Heart right ventricle (tissue), 16 donors: ENCODE measurements at regions not wholly inside any gene's neighbourhood (a gene's known extent, or its start where the extent isn't known, plus 50 kb on each side); places are given as distances from the start of the nearest gene placed in this dataset.

ENCODE experiments used
- ATAC-seq, 8 donors: fragments of 200-7000 bp; cut with Tn5 transposase; one replicate each; pipeline ENCODE4 v1.9.1; 2020; ENCODE audit warnings: mild to moderate bottlenecking in 8 of 8, moderate library complexity in 8 of 8, moderate number of reproducible peaks in 1 of 8
- DNase-seq, 2 donors: peaks; one replicate each; pipeline ENCODE4 v3.0.0-alpha.2; 2020
- H3K27ac ChIP-seq, 10 donors: fragments of 200-600 bp; sonication (generic) in 2 of 10; one replicate each; pipeline versions ENCODE4 v1.5.0 to v1.8.0; 2020 to 2022; ENCODE audit warnings: mild to moderate bottlenecking in 3 of 10
- H3K27me3 ChIP-seq, 7 donors: fragments of 200-600 bp; one replicate each; pipeline ENCODE4 v1.8.0; 2021 to 2022; ENCODE audit warnings: mild to moderate bottlenecking in 2 of 7
- H3K36me3 ChIP-seq, 9 donors: fragments of 200-600 bp; sonication (generic) in 1 of 9; one replicate each; pipeline versions ENCODE4 v1.5.0 to v1.8.0; 2020 to 2022; ENCODE audit warnings: mild to moderate bottlenecking in 2 of 9
- H3K4me1 ChIP-seq, 9 donors: fragments of 200-600 bp; sonication (generic) in 1 of 9; one replicate each; pipeline versions ENCODE4 v1.5.0 to v1.8.0; 2020 to 2022; ENCODE audit warnings: mild to moderate bottlenecking in 4 of 9
- H3K4me3 ChIP-seq, 10 donors: fragments of 200-600 bp; sonication (generic) in 2 of 10; one replicate each; pipeline versions ENCODE4 v1.5.0 to v1.8.0; 2020 to 2022; ENCODE audit warnings: mild to moderate bottlenecking in 7 of 10, moderate library complexity in 2 of 10
- H3K9me3 ChIP-seq, 11 donors: fragments of 200-600 bp in 10 of 11; sonication (generic) in 2 of 11; one replicate each; pipeline versions ENCODE4 v1.5.0 to v1.8.0; 2013 to 2022; ENCODE audit warnings: mild to moderate bottlenecking in 2 of 11, control low read depth in 1 of 11, moderate library complexity in 1 of 11
- WGBS, 2 donors: extraction: QIAGEN DNeasy Blood & Tissue Kit; methylation state at CpG; one replicate each; pipeline ENCODE4 v1.1.7; 2013; ENCODE audit warnings: inconsistent platforms in 1 of 2; 5-methylcytosine and 5-hydroxymethylcytosine counted together
- intact Hi-C, 10 donors: fragments of 100-400 bp; cut with DNase I; formaldehyde crosslinking; loops; one replicate each; pipeline versions ENCODE4 v1.11.1 to v1.14.2; 2022
- TF ChIP-seq, protein P1 (sequence below), 9 donors: fragments of 200-600 bp; sonication (generic) in 2 of 9; IDR thresholded peaks; one replicate each; pipeline versions ENCODE4 v1.5.0 to v1.8.0; 2021 to 2022; ENCODE audit warnings: antibody characterized with exemption in 9 of 9, mild to moderate bottlenecking in 5 of 9, moderate library complexity in 1 of 9
- donor health status: Arrhythmogenic right ventricular cardiomyopathy.
- donor health status: ischemic (EF 13 %, LVEDD 7.1; RV severe dilation, severe dysfunction).
- donor health status: healthy with polysubstance abuse.
- donor health status: DM: no; HTN: yes; CAD: no.
- donor health status: DM: no; HTN: no; CAD: no.
- donor health status: ischemic (EF 25% LVEDD 6.9; RV normal size, moderate dysfunction).
- donor health status: ischemic (EF 25% LVEDD 5.7; RV mildly dilated, moderate dysfunction).
- donor health status: healthy.
- donor health status: DM: yes; HTN: yes; CAD: no.
- donor health status: Ischemic cardiomyopathy.
- donor health status: ischemic (EF 35%, LVEDD 5.7; RV mildly dilated, moderate dysfunction).
- donor health status: nonischemic (EF 11% LVEDD 7.7; RV severe dilation, severe dysfunction).
- donor health status: DM: yes; HTN: yes; CAD: no.
- donor health status: PGD.
- donor health status: ischemic (EF 29% LVEDD 5.4; RV normal size, mild dysfunction).
- donor health status: nonischemic (EF 23%, LVEDD 6.1; RV moderate dilation, normal function).

DNA sequence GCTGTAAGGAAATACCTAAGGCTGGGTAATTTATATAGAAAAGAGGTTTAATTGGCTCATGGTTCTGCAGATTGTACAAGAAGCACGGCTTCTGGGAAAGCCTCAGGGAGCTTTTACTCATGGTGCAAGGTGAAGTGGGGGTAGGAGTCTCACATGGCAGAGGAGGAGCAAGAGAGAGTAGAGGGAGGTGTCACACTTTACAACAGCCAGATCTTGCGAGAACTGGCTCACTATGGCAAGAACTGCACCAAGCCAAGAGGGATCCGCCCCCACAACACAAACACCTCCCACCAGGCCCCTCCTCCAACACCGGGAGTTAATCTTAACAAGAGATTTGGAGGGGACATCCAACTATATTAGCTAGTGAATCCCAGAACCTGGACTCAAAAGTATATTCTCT lies 135.4 kb upstream of the SOD1 start:
- no peaks in the 10 kb centered on the region for H3K9me3 ChIP-seq
- TF ChIP-seq, protein P1, sequence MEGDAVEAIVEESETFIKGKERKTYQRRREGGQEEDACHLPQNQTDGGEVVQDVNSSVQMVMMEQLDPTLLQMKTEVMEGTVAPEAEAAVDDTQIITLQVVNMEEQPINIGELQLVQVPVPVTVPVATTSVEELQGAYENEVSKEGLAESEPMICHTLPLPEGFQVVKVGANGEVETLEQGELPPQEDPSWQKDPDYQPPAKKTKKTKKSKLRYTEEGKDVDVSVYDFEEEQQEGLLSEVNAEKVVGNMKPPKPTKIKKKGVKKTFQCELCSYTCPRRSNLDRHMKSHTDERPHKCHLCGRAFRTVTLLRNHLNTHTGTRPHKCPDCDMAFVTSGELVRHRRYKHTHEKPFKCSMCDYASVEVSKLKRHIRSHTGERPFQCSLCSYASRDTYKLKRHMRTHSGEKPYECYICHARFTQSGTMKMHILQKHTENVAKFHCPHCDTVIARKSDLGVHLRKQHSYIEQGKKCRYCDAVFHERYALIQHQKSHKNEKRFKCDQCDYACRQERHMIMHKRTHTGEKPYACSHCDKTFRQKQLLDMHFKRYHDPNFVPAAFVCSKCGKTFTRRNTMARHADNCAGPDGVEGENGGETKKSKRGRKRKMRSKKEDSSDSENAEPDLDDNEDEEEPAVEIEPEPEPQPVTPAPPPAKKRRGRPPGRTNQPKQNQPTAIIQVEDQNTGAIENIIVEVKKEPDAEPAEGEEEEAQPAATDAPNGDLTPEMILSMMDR (IDR thresholded peaks at IDR 0.05) = no peak
- DNase-seq (no peak), ATAC-seq (no peak)
- no peak overlapping the region for H3K27ac ChIP-seq
- intact Hi-C loops = no loop called here
- H3K27me3 ChIP-seq = no peaks in the 10 kb centered on the region
- H3K4me3 ChIP-seq = no peak overlapping the region
- no peaks in the 10 kb centered on the region for H3K4me1 ChIP-seq
- 63 to 64% methylated on average over 4 of the region's 4 CpGs for WGBS, 2 donors
- no peaks in the 10 kb centered on the region for H3K36me3 ChIP-seq

GRCh38 chr21:31521515-31521914 lies 138.0 kb upstream of the SOD1 start:
- Histone ChIP-seq H3K27ac (no peak overlapping the region), H3K4me3 (no peak overlapping the region), H3K4me1 (no peaks in the 10 kb centered on the region), H3K27me3 (no peaks in the 10 kb centered on the region), H3K9me3 (no peaks in the 10 kb centered on the region), H3K36me3 (no peaks in the 10 kb centered on the region)
- 90 to 93% methylated on average over 3 of the region's 3 CpGs for WGBS, 2 donors
- DNase-seq (no peak), ATAC-seq (no peak)
- TF ChIP-seq, protein P1 (IDR thresholded peaks at IDR 0.05) = no peak
- intact Hi-C loops = no loop called here

DNA sequence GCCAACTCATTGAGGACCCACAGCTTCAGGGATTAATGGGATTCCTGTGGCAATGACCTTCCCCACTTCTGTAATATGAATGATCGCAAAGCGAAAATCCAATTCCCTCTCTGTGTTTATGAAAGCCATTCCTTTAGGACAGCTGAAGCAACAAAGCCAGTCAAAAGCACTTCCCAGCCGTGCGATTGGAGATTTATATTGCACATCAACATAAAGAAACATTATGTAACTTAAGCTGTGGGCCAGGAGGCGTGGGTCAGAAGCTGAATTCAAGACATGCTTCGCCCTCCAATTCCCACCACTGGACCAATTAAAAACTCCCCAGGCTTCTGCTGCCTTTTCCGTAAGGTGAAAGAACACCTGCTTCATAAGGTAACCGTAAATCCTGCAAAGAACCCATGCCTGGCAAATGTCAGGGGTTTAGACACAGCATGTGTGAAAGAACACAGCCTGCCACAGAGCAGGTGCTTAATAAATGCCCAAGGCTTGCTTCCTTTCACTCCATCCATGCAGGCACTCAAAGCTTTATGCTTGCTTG lies 138.9 kb upstream of the SOD1 start:
- intact Hi-C loops = no loop called here
- 82% methylated on average over 8 of the region's 8 CpGs for WGBS, 2 donors
- H3K4me1 ChIP-seq = no peaks in the 10 kb centered on the region
- H3K9me3 ChIP-seq = no peaks in the 10 kb centered on the region
- no peaks in the 10 kb centered on the region for H3K36me3 ChIP-seq
- ATAC-seq (no peak), DNase-seq (no peak)
- no peaks in the 10 kb centered on the region for H3K27me3 ChIP-seq
- no peak overlapping the region for H3K27ac ChIP-seq
- TF ChIP-seq, protein P1 (IDR thresholded peaks at IDR 0.05) = no peak
- H3K4me3 ChIP-seq = no peak overlapping the region

DNA sequence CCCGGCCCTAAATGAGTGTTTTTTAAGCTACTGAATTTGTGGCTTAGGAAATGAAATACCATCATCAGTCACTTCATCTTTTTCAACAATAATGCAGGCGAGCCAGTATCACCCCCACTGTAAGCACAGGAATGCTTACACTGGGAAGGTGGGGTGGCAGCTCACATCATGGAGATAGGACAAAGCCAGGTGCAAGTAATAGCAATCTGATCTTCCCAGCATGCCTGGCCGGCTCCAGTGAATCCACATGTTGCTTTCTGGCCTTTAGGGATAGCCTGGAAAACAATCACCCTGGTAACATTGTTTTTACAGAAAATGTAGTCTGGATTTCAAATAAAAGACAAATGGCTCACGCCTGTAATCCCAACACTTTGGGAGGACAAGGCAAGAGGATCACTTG lies 140.9 kb upstream of the SOD1 start:
- ATAC-seq (no peak), DNase-seq (no peak)
- no peak overlapping the region for H3K27ac ChIP-seq
- H3K4me1 ChIP-seq = no peaks in the 10 kb centered on the region
- no peak overlapping the region for H3K4me3 ChIP-seq
- intact Hi-C loops = no loop called here
- H3K9me3 ChIP-seq = no peaks in the 10 kb centered on the region
- WGBS, 2 donors = 89 to 94% methylated on average over 4 of the region's 4 CpGs
- peaks cover 0 to 9% (median 0%) of the 10 kb centered on the region in 7 donors for H3K27me3 ChIP-seq
- H3K36me3 ChIP-seq = no peaks in the 10 kb centered on the region
- TF ChIP-seq, protein P1 (IDR thresholded peaks at IDR 0.05) = no peak
